ENCODE measurements at regions not wholly inside any gene's neighbourhood (a gene's known extent, or its start where the extent isn't known, plus 50 kb on each side); places are given as distances from the start of the nearest gene placed in this dataset.

GRCh38 chr17:77392376-77393273 is 251.9 kb downstream of the SEC14L1 start (continued):
- peak; percentile 61; the same call in 1 of the 2 replicates for TF ChIP-seq MXD1 (CRISPR knock-in tag; IDR thresholded peaks at IDR 0.05)
- TF ChIP-seq HOMEZ (CRISPR knock-in tag; IDR thresholded peaks at IDR 0.05; ENCODE audit: low read depth) = peak; percentile 67; the same call in 1 of the 2 replicates
- peak; percentile 86 for TF ChIP-seq ZBTB43 (CRISPR knock-in tag; conservative IDR thresholded peaks at IDR 0.05)
- peak; percentile 95 for TF ChIP-seq PPARG (CRISPR knock-in tag; conservative IDR thresholded peaks at IDR 0.05)
- TF ChIP-seq SMAD1 (CRISPR knock-in tag; IDR thresholded peaks at IDR 0.05; ENCODE audit: borderline replicate concordance, low read depth) = peak; percentile 67; the same call in 1 of the 2 replicates
- TF ChIP-seq ZNF407 (CRISPR knock-in tag; IDR thresholded peaks at IDR 0.05; ENCODE audit: not compliant biosample characterization) = no peak
- peak; percentile 51; the same call in 1 of the 2 replicates for TF ChIP-seq FOXC1 (CRISPR knock-in tag; IDR thresholded peaks at IDR 0.05; ENCODE audit: borderline replicate concordance)
- peak; percentile 94 for TF ChIP-seq ZFP91 (CRISPR knock-in tag; IDR thresholded peaks at IDR 0.05; ENCODE audit: borderline replicate concordance)
- TF ChIP-seq GATAD2A (CRISPR knock-in tag; IDR thresholded peaks at IDR 0.05) = peak; percentile 97
- TF ChIP-seq MEF2D (CRISPR knock-in tag; IDR thresholded peaks at IDR 0.05) = peak; percentile 94
- TF ChIP-seq ZNF678 (CRISPR knock-in tag; IDR thresholded peaks at IDR 0.05) = no peak
- TF ChIP-seq TBX2 (CRISPR knock-in tag; IDR thresholded peaks at IDR 0.05; ENCODE audit: borderline replicate concordance) = peak; percentile 61; the same call in 1 of the 2 replicates
- peak; percentile 96 for TF ChIP-seq KDM4B (CRISPR knock-in tag; IDR thresholded peaks at IDR 0.05)
- TF ChIP-seq FOXA3 (CRISPR knock-in tag; IDR thresholded peaks at IDR 0.05) = peak; percentile 82
- 0 out of 2 replicates have a peak, but pooled peaks have one; percentile 7 for TF ChIP-seq ZNF570 (CRISPR knock-in tag; IDR thresholded peaks at IDR 0.05; ENCODE audit: borderline replicate concordance)

Data from HepG2 (cell line).